Panc1 (cell line): ENCODE measurements at regions not wholly inside any gene's neighbourhood (a gene's known extent, or its start where the extent isn't known, plus 50 kb on each side); places are given as distances from the start of the nearest gene placed in this dataset.

Experiments
- ATAC-seq: fragments of 200-7000 bp; cut with Tn5 transposase; 2 replicates; pipeline ENCODE4 v1.9.1; 2020; ENCODE audit warnings: mild to moderate bottlenecking, moderate library complexity
- BruUV-seq: library from RNA; stranded (reverse); fragments of 400-500 nt; replicated peaks from 2 replicates; lab custom pipeline; 2021; lab: Mats Ljungman, UMichigan
- CTCF ChIA-PET: fragments of 300-600 bp; sonication (Branson Sonifier 250); formaldehyde crosslinking; loops from one replicate; lab custom pipeline; 2022; ENCODE audit warnings: antibody characterized with exemption; lab: Charles Lee
- POLR2A ChIA-PET: fragments of 300-600 bp; sonication (Branson Sonifier 250); formaldehyde crosslinking; loops from one replicate; lab custom pipeline; 2022; ENCODE audit warnings: antibody characterized with exemption; lab: Charles Lee
- DNase-seq: peaks from one replicate; pipeline ENCODE4 v3.0.0-alpha.2; 2010; ENCODE audit warnings: low read depth, low spot score
- H3K27ac ChIP-seq: 2 replicates; pipeline ENCODE4 v1.5.1; 2011; ENCODE audit warnings: mild to moderate bottlenecking, low read length, inconsistent platforms
- H3K27me3 ChIP-seq: fragments of 200-500 bp; sonication (Bioruptor generic); 2 replicates; pipeline ENCODE4 v1.6.0; 2014; ENCODE audit warnings: low read length, inconsistent platforms; ENCODE audit not compliant: control insufficient read depth, insufficient read depth
- H3K36me3 ChIP-seq: fragments of 200-500 bp; sonication (Bioruptor generic); 2 replicates; pipeline ENCODE4 v1.5.1; 2014; ENCODE audit warnings: inconsistent platforms, mild to moderate bottlenecking, low read length, moderate library complexity; ENCODE audit not compliant: control insufficient read depth, insufficient read depth
- H3K4me1 ChIP-seq: 2 replicates; pipeline ENCODE4 v1.5.1; 2011; ENCODE audit warnings: inconsistent platforms, mild to moderate bottlenecking, low read length, moderate library complexity; ENCODE audit not compliant: control insufficient read depth, insufficient read depth
- H3K4me3 ChIP-seq, 2 experiments: 2 replicates each; pipeline ENCODE4 v1.5.1; 2011 to 2012; ENCODE audit warnings: low read depth in 2 of 2, low read length in 2 of 2, mild to moderate bottlenecking in 2 of 2, inconsistent platforms in 1 of 2, moderate library complexity in 1 of 2
- H3K9me3 ChIP-seq: fragments of 200-500 bp; sonication (Bioruptor generic); 2 replicates; pipeline ENCODE4 v1.5.1; 2014; ENCODE audit warnings: low read depth, mild to moderate bottlenecking, inconsistent platforms, low read length, moderate library complexity; ENCODE audit not compliant: control insufficient read depth, insufficient read depth
- CTCF ChIP-seq: fragments of 450-650 bp; IDR thresholded peaks from 2 replicates; pipeline ENCODE4 v1.5.1; 2017; ENCODE audit warnings: mild to moderate bottlenecking
- POLR2AphosphoS5 ChIP-seq: IDR thresholded peaks from 2 replicates; pipeline ENCODE4 v1.6.1; 2012; ENCODE audit warnings: mild to moderate bottlenecking, low read depth, low read length, moderate library complexity
- REST ChIP-seq, 2 experiments: IDR thresholded peaks; 2 replicates each; pipeline ENCODE4 v1.6.1; 2011 to 2012; ENCODE audit warnings: low read depth in 2 of 2, control low read depth in 1 of 2, low read length in 1 of 2, mild to moderate bottlenecking in 1 of 2, moderate library complexity in 1 of 2; ENCODE audit not compliant: insufficient read depth in 1 of 2
- SIN3A ChIP-seq: IDR thresholded peaks from 2 replicates; pipeline ENCODE4 v1.6.1; 2012; ENCODE audit warnings: low read depth, mild to moderate bottlenecking, low read length, moderate library complexity, borderline replicate concordance; ENCODE audit not compliant: insufficient read depth
- TCF7L2 ChIP-seq: IDR thresholded peaks from 2 replicates; pipeline ENCODE4 v1.6.1; 2011; ENCODE audit warnings: mild to moderate bottlenecking, low read depth, low read length, inconsistent platforms
- in situ Hi-C: cut with HindIII; loops from 2 replicates; pipeline ENCODE4 v1.10.0; 2016; ENCODE audit warnings: low sequenced_read_pairs, low pct_unique_long_range_greater_than_20kb
- intact Hi-C: fragments of 100-400 bp; cut with micrococcal nuclease; formaldehyde crosslinking; loops from one replicate; pipeline ENCODE4 v1.10.0; 2022; ENCODE audit not compliant: unreplicated experiment

GRCh38 chr10:25797888-25798429 is 136.1 kb upstream of the MYO3A start:
- TF ChIP-seq REST (IDR thresholded peaks at IDR 0.05; ENCODE audit: insufficient read depth in 1 of 2, low read depth in 2 of 2, low read length in 1 of 2) (no peak), SIN3A (no peak), POLR2AphosphoS5 (no peak), CTCF (no peak), TCF7L2 (no peak)
- no peak overlapping the region for H3K27ac ChIP-seq
- DNase-seq (no peak), ATAC-seq (no peak)
- no peaks in the 10 kb centered on the region for H3K4me1 ChIP-seq
- POLR2A ChIA-PET = no interaction called here
- no peaks in the 10 kb centered on the region for H3K27me3 ChIP-seq
- intact Hi-C loops = no loop called here
- H3K9me3 ChIP-seq = no peaks in the 10 kb centered on the region
- H3K36me3 ChIP-seq = no peaks in the 10 kb centered on the region
- no TSS peak for BruUV-seq
- CTCF ChIA-PET = no interaction called here
- no peak overlapping the region for H3K4me3 ChIP-seq
- in situ Hi-C loops = no loop called here

- BruUV-seq = no TSS peak
- Histone ChIP-seq H3K9me3 (no peaks in the 10 kb centered on the region), H3K27me3 (no peaks in the 10 kb centered on the region), H3K4me3 (no peak overlapping the region), H3K36me3 (no peaks in the 10 kb centered on the region), H3K4me1 (no peaks in the 10 kb centered on the region), H3K27ac (no peak overlapping the region)
- ATAC-seq = no peak
- TF ChIP-seq POLR2AphosphoS5 (no peak), SIN3A (no peak), TCF7L2 (no peak), CTCF (no peak), REST (IDR thresholded peaks at IDR 0.05; ENCODE audit: insufficient read depth in 1 of 2, low read depth in 2 of 2, low read length in 1 of 2) (no peak)
- DNase-seq = no peak
- in situ Hi-C loops = no loop called here
- intact Hi-C loops = no loop called here
- ChIA-PET CTCF (no interaction called here), POLR2A (no interaction called here)
These were observed 129.5 kb upstream of the MYO3A start for GRCh38 chr10:25804505-25804904.
